Stimulated activated CD8-positive, alpha-beta memory T cell treated with anti-CD3 and anti-CD28 coated beads, Interleukin-2, amount 100 ng/mL, for 48 hours (primary cell): ENCODE measurements at regions not wholly inside any gene's neighbourhood (a gene's known extent, or its start where the extent isn't known, plus 50 kb on each side); places are given as distances from the start of the nearest gene placed in this dataset.

Source experiments
- DNase-seq, 2 donors: peaks; one replicate each; pipeline ENCODE4 v3.0.0-alpha.2; 2020; ENCODE audit warnings: low read depth in 2 of 2

DNA sequence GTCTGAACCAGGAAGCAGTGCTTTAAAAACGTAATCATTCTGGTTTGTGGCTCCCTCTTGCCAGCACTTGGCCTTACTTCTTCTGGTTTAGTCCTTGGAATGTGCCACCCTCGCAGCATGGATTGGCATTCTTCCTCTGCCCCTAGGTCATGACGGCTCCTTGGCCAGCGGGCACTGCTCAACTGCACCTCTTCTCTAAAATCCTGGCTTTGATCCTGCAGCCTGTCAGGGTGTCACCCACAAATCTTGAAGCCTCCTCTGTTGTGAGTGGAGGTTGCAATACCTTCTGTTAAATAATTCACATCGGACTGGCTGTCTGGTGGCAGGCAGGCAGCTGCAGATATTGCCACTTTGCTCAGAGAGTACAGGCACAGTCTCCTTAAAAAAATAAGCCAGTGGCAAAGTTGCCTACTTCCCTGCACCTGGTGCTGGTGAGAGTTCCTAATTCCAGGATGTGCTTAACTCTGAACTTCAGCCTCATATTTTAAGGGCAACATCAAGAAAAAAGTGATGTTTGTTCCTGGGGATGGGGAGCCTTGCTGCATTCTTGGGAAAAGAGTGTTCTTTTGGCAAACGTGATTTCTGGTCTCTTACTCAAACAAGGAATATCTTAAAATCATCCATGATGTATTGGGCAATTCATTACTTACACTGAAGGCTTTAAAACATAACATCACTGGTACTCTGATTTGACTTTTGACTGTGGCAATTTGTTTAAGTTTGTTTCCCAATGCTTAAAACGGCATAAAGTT is 179.8 kb downstream of the FOXA2 start:
- no peak for DNase-seq

DNA sequence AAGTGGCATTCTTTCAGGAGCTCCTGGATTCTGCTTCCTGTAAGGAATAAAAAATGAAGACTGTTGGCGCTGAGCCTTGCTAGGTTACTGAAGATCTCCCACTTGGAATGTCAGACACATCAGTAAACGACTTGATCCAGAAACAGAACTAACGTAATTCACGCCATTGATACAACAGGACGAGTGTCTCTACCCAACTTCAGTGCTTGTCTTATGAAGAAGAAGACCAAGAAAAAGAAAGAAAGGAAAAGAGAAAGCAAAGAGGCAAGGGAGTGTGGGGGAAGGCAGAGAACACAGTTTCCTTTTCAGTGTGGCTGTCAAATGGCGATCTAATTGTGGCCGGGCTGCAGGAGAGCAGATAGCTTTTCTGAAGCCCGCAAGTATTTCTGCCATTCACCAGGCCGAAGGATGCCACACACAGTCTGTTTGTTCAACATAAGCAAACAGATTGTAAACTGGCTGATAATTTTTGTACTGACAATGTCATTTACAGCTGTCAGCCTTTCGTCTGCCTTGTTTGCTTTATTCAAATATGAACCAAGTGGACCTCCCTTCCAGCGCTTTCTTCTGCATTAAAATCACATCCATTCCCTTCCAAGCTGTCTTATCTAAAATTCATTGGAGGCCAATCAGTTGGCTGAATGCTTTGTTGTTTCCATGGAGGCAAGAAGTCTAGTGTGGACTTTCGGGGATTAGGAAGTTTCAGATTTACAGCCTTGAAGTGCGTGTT is 180.6 kb downstream of the FOXA2 start:
- DNase-seq: no peak

GRCh38 chr20:22403022-22403631 is 181.2 kb downstream of the FOXA2 start:
- DNase-seq: no peak

DNA sequence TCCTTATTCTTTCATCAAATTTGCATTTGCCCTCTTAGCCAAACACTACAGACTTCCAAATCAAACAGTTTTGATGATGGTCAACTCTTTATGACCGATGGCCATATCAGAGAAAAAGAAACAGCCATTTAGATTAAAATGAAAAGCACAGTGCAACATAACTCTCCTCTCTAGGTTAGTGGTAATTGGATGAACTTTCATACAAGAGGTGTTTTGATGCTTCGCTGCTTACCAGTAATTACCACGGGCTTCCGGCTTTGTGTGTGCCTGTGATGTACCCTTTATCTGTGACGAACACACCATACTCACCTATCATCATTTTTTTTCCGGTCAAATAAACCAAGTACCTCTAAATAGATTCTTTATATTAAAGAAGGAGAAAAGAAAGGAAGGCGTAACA is 181.8 kb downstream of the FOXA2 start:
- DNase-seq: no peak

DNA sequence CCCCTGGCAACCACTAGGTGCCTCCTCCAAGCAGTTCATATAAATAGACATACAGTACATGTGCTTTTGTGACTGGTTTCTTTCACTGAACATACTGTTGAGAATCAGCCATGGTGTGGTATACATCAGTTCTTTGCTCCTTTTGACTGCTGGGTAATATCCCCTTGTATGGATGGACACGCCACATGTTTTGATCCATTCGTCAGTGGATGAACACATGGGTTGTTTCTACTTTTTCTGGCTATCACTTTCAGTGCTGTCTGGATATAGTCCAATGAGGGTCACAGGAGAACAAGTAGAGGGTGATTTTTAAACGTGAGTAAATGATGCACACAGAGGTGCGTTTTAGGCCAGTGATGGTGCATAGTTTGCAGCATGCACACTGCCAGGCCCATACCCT is 183.9 kb downstream of the FOXA2 start:
- DNase-seq: no peak

GRCh38 chr20:22394583-22394982 is 189.8 kb downstream of the FOXA2 start:
- no peak for DNase-seq

GRCh38 chr20:22390543-22390903 is 193.8 kb downstream of the FOXA2 start:
- no peak for DNase-seq

GRCh38 chr20:22389836-22390542 is 194.4 kb downstream of the FOXA2 start:
- DNase-seq: no peak

DNA sequence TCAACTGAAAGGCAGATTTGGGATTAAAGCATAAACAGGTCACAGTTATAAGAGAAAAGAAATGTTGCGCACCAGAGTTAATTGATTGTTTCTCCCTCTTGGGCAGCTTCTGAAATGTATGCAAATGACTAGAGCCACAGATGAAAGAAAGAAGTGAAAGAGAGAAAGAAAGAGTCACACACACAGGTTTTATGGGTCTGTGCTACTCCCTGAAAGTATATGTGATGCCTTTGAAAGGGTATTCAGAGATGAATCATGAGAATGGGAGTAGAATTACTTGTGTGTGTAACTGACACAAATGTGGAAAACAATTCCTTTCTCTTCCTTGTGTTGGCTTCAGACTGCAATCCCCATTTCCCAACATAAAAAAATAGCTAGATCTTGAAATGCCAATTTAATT is 196.9 kb downstream of the FOXA2 start:
- no peak for DNase-seq

GRCh38 chr20:22386306-22386623 is 198.1 kb downstream of the FOXA2 start:
- DNase-seq: no peak

- no peak for DNase-seq
These were observed 198.6 kb downstream of the FOXA2 start for GRCh38 chr20:22385602-22386305.

- no peak for DNase-seq
These were observed 199.4 kb downstream of the FOXA2 start for GRCh38 chr20:22384978-22385377.

- no peak for DNase-seq
These were observed 201.2 kb downstream of the FOXA2 start for GRCh38 chr20:22383156-22383555.

DNA sequence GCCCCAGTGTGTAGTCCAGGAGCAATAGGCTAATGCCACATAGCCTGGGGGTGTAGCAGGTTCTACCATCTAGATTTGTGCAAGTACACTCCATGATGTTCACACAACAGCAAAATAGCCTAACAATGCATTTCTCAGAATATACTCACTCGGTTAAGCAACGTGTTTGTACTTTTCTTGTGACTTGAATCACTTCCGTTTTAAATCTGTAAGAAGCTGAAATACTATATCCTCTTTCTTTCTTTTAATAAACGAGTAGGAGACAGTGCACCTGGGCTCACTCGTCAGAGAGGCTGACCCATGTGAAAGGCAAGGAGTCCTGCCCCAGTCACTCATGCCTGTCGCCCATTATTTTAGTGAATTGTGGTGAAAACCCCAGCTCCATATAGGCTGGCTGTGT is 201.6 kb downstream of the FOXA2 start:
- DNase-seq: no peak

- DNase-seq: no peak
These were observed 202.5 kb downstream of the FOXA2 start for GRCh38 chr20:22381812-22382416.

DNA sequence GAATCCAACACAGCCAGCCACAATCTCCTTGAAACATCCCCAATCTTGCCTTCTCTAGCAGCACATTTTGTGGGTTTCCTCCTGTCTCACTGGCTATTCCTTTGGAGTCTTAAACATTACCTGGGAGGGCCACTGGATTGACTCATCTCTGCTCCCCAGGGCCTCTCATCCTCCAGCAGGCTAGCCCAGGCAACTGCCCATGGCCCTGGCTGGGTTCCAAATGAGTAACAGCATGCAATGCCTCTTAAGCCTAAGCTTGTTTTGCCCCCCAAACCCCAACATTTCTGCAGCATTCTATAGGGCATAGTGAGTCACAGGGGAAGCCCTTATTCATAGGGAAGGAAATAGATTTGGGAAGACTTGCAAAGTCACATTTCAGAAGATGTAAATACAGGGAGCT is 204.9 kb downstream of the FOXA2 start:
- DNase-seq: no peak

DNA sequence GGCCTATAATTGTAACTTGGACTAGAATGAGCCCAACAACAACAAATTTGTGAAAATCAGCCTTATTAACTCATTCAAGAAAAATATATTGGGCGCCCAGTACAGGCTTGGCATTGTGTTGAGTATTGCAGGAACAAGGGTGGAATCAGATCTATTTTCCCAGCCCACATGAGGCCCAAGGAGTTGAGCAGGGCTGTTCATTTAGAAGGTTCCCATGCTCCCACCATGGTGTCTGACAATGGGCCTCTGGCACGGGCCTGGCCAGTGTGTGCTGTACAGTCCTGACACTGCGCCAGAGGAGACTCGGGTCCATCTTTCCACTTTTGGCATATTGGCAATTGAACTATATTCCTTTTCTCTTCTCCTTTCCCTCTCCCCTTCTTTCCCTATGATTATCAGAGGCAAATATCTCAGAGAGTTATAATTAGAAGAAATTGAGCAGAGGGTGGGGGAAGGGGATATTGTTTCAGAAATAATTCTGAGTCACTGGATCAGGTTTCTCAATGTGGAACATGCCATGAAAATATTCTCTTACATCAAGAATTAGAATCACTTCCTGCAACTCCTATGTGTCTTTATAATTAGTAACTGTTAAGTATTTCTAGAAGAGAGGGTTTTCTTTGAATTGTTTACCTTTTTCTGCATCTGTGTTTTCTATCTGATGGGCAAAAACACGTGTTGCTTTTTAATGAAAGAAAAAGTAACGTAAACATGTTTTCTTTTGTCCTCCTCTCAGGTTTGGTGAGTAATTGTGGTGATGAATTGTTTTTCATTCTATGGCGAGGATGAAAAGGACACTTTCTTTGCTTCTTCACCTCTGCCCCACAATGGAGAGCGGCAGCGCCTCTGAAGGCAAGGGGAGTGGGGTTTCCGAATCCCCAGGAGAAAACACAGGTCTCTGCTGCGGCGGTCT is 209.4 kb downstream of the FOXA2 start:
- DNase-seq: no peak

GRCh38 chr20:22374066-22374465 is 210.3 kb downstream of the FOXA2 start:
- no peak for DNase-seq

- no peak for DNase-seq
These were observed 211.0 kb downstream of the FOXA2 start for GRCh38 chr20:22373164-22373895.

GRCh38 chr20:22371843-22372242 is 212.5 kb downstream of the FOXA2 start:
- DNase-seq: no peak
